ENCODE measurements at regions not wholly inside any gene's neighbourhood (a gene's known extent, or its start where the extent isn't known, plus 50 kb on each side); places are given as distances from the start of the nearest gene placed in this dataset.

- H3K79me2 ChIP-seq (ENCODE audit: low read depth) = no peaks in the 10 kb centered on the region
- H4K20me1 ChIP-seq (ENCODE audit: low read depth) = no peaks in the 10 kb centered on the region
- Mint-ChIP-seq H3K27me3 (ENCODE audit: insufficient read depth, low read depth) (no peaks in the 10 kb centered on the region), H3K9me3 (peaks cover 4% of the 10 kb centered on the region), H3K4me3 (no peak overlapping the region), H3K27ac (no peak overlapping the region), H3K36me3 (no peaks in the 10 kb centered on the region), H3K4me1 (peaks cover 9% of the 10 kb centered on the region)
- DNase-seq (ENCODE audit: low spot score) = no peak
- TF ChIP-seq CTCF (IDR thresholded peaks at IDR 0.05) (no peak), EZH2phosphoT487 (IDR thresholded peaks at IDR 0.05) (no peak)
- no peaks in the 10 kb centered on the region for H3F3A ChIP-seq (ENCODE audit: low read depth)
- no peak overlapping the region for H3K9ac ChIP-seq
- no peak overlapping the region for H2AFZ ChIP-seq (replicated peaks)
- H3K4me2 ChIP-seq = no peak overlapping the region
- no peaks in the 10 kb centered on the region for H3K9me3 ChIP-seq (ENCODE audit: low read depth)
- H3K36me3 ChIP-seq = no peaks in the 10 kb centered on the region
- H3K4me3 ChIP-seq = no peak overlapping the region
- no peaks in the 10 kb centered on the region for H3K27me3 ChIP-seq
- no peak overlapping the region for H3K27ac ChIP-seq
- H3K4me1 ChIP-seq = no peaks in the 10 kb centered on the region
Observed at GRCh38 chr10:64450312-64450711, 929.1 kb downstream of the REEP3 start.

DNA sequence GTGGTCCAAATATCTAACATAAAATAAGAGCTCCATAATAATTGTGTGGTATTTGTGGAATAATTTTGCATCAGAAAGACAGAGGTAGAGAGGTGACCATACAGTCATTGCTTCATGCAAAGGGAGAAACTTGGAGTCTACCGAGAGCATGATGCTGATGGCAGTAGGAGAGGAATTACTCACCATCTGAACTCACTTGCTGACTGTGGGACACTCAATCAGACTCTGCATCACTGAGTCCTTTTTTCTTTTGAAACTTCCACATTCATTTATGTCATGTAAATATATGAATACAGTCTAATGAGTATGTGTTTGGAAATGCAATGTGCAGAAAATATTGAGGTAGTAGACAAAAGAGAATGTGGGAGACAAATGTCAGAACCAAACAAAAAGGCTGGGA, 933.8 kb downstream of the REEP3 start:
- Histone ChIP-seq H3F3A (ENCODE audit: low read depth) (no peaks in the 10 kb centered on the region), H2AFZ (replicated peaks) (no peak overlapping the region), H4K20me1 (ENCODE audit: low read depth) (no peaks in the 10 kb centered on the region), H3K27ac (no peak overlapping the region), H3K9ac (no peak overlapping the region), H3K79me2 (ENCODE audit: low read depth) (no peaks in the 10 kb centered on the region), H3K4me2 (no peak overlapping the region), H3K36me3 (no peaks in the 10 kb centered on the region), H3K9me3 (ENCODE audit: low read depth) (no peaks in the 10 kb centered on the region), H3K27me3 (no peaks in the 10 kb centered on the region), H3K4me1 (no peaks in the 10 kb centered on the region), H3K4me3 (no peak overlapping the region)
- H3K27me3 Mint-ChIP-seq (ENCODE audit: insufficient read depth, low read depth) = no peaks in the 10 kb centered on the region
- TF ChIP-seq CTCF (IDR thresholded peaks at IDR 0.05) = no peak
- TF ChIP-seq EZH2phosphoT487 (IDR thresholded peaks at IDR 0.05) = no peak
- no peak for TF ChIP-seq EZH2 (IDR thresholded peaks at IDR 0.05)
- no peak overlapping the region for H3K27ac Mint-ChIP-seq
- H3K4me1 Mint-ChIP-seq = no peaks in the 10 kb centered on the region
- no peak overlapping the region for H3K4me3 Mint-ChIP-seq
- no peaks in the 10 kb centered on the region for H3K36me3 Mint-ChIP-seq
- DNase-seq (ENCODE audit: low spot score) = no peak
- peaks cover 4% of the 10 kb centered on the region for H3K9me3 Mint-ChIP-seq

DNA sequence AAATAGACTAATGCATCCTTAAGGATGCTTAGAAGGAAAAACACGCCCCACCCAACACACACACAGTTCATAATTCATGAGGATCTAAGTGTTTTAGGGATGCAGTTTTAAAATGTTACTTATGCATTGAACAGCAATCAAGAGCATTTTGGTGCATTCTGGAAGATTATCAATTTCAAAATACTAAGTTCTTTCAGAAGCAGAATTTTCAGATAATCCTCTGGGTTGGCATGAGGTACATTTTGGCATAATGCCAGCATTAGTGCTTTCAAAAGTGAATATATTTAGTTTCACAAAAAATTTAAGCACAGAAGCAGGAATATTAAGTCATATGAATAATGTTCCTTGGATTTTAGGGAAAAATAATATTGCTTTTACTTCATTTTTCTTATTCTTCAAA, 937.1 kb downstream of the REEP3 start:
- Mint-ChIP-seq H3K36me3 (no peaks in the 10 kb centered on the region), H3K4me1 (no peaks in the 10 kb centered on the region), H3K4me3 (no peak overlapping the region), H3K9me3 (peaks cover 2% of the 10 kb centered on the region), H3K27ac (no peak overlapping the region), H3K27me3 (ENCODE audit: insufficient read depth, low read depth) (no peaks in the 10 kb centered on the region)
- H3K9ac ChIP-seq = no peak overlapping the region
- H3K4me2 ChIP-seq = no peak overlapping the region
- no peak for DNase-seq (ENCODE audit: low spot score)
- H3F3A ChIP-seq (ENCODE audit: low read depth) = no peaks in the 10 kb centered on the region
- H3K4me3 ChIP-seq = no peak overlapping the region
- H2AFZ ChIP-seq (replicated peaks) = no peak overlapping the region
- H4K20me1 ChIP-seq (ENCODE audit: low read depth) = no peaks in the 10 kb centered on the region
- no peaks in the 10 kb centered on the region for H3K79me2 ChIP-seq (ENCODE audit: low read depth)
- H3K9me3 ChIP-seq (ENCODE audit: low read depth) = no peaks in the 10 kb centered on the region
- no peak overlapping the region for H3K27ac ChIP-seq
- no peaks in the 10 kb centered on the region for H3K36me3 ChIP-seq
- H3K4me1 ChIP-seq = no peaks in the 10 kb centered on the region
- TF ChIP-seq EZH2phosphoT487 (IDR thresholded peaks at IDR 0.05) (no peak), CTCF (IDR thresholded peaks at IDR 0.05) (no peak), EZH2 (IDR thresholded peaks at IDR 0.05) (no peak)
- no peaks in the 10 kb centered on the region for H3K27me3 ChIP-seq

DNA sequence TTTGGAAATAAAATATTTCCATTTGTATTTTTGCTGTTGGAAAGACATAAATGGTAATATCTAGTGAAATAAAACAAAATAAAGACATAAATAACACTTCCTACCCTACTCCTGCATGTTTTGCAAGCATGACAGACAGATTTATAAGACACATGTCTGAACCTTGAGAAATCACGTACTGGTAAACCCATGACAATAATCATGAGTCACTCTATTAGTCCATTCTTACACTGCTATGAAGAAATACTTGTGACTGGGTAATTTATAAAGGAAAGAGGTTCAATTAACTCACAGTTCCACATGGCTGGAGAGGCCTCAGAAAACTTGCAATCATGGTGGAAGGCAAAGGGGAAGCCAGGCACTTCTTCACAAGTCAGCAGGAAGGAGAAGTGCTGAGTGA, 942.2 kb downstream of the REEP3 start:
- H3K36me3 ChIP-seq = no peaks in the 10 kb centered on the region
- no peaks in the 10 kb centered on the region for H4K20me1 ChIP-seq (ENCODE audit: low read depth)
- DNase-seq (ENCODE audit: low spot score) = no peak
- Mint-ChIP-seq H3K4me3 (no peak overlapping the region), H3K9me3 (peaks cover 17% of the 10 kb centered on the region), H3K36me3 (no peaks in the 10 kb centered on the region), H3K27ac (no peak overlapping the region), H3K4me1 (peaks cover 2% of the 10 kb centered on the region), H3K27me3 (ENCODE audit: insufficient read depth, low read depth) (peaks cover 2% of the 10 kb centered on the region)
- no peak overlapping the region for H3K4me3 ChIP-seq
- H2AFZ ChIP-seq (replicated peaks) = no peak overlapping the region
- H3K9me3 ChIP-seq (ENCODE audit: low read depth) = no peaks in the 10 kb centered on the region
- H3K9ac ChIP-seq = no peak overlapping the region
- H3K27me3 ChIP-seq = no peaks in the 10 kb centered on the region
- no peak for TF ChIP-seq CTCF (IDR thresholded peaks at IDR 0.05)
- no peak overlapping the region for H3K27ac ChIP-seq
- H3F3A ChIP-seq (ENCODE audit: low read depth) = no peaks in the 10 kb centered on the region
- no peak overlapping the region for H3K4me2 ChIP-seq
- H3K4me1 ChIP-seq = no peaks in the 10 kb centered on the region
- H3K79me2 ChIP-seq (ENCODE audit: low read depth) = no peaks in the 10 kb centered on the region

All from neural progenitor cell (in vitro differentiated cells).